ENCODE measurements at regions not wholly inside any gene's neighbourhood (a gene's known extent, or its start where the extent isn't known, plus 50 kb on each side); places are given as distances from the start of the nearest gene placed in this dataset.

GRCh38 chr2:59490994-59491393, 1062.5 kb downstream of the BCL11A start:
- TF ChIP-seq POLR2A (IDR thresholded peaks at IDR 0.05; ENCODE audit: low read length): no peak
- no peak for TF ChIP-seq GATA1 (IDR thresholded peaks at IDR 0.05; ENCODE audit: low read depth, low read length)
